ENCODE measurements at regions not wholly inside any gene's neighbourhood (a gene's known extent, or its start where the extent isn't known, plus 50 kb on each side); places are given as distances from the start of the nearest gene placed in this dataset.

DNA sequence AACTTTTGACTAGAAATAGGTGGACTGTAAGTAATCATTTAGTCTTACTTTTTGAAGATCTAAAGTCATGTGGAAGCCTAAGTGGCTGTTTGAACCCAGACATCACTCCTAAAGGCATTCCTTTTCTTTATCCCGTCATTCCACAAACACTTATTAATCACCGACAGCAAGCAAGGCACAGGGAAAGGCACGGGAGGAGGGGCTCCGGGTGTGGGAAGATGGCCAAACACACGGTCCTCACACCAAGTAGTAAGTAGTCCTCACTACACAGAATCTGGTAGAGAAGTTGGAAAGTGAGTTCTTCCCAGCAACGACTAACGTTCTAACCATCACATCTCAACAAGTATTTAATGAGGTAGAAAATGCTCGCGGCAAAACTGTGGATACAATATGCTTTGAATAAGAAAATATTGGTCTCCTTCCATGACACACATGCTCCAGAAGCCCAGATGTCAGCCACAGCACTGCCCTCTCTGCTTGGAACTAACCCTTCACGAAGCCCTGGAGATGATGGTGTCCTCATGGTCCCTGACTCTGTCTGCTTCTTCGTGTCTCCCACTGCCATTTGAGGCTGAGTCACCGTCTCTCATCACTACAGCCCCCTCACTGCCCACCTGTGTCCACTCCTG, 202.2 kb downstream of the OPA1 start:
- no peak overlapping the region for H3K9ac ChIP-seq (ENCODE audit: extremely low read depth, insufficient read length, low read length)
- Mint-ChIP-seq H3K4me3 (no peak overlapping the region), H3K36me3 (ENCODE audit: insufficient read depth in 1 of 3, low read depth in 3 of 3) (peaks cover 0 to 4% (median 0%) of the 10 kb centered on the region in 3 experiments; a peak in 1 of 7 replicates), H3K27me3 (ENCODE audit: low read depth) (peaks cover 24% of the 10 kb centered on the region), H3K27ac (no peak overlapping the region), H3K4me1 (peaks cover 30 to 39% of the 10 kb centered on the region in 2 experiments), H3K9me3 (peaks cover 0 to 4% of the 10 kb centered on the region in 2 experiments; a peak in 2 of 5 replicates)
- no peaks in the 10 kb centered on the region for H3K79me2 ChIP-seq (ENCODE audit: insufficient read depth, low read length)
- no peak overlapping the region for H3K56ac ChIP-seq (ENCODE audit: insufficient read length, low read depth, low read length)
- H3K9me3 ChIP-seq (ENCODE audit: control insufficient read depth, low read depth, low read length): no peaks in the 10 kb centered on the region
- TF ChIP-seq, protein P1, sequence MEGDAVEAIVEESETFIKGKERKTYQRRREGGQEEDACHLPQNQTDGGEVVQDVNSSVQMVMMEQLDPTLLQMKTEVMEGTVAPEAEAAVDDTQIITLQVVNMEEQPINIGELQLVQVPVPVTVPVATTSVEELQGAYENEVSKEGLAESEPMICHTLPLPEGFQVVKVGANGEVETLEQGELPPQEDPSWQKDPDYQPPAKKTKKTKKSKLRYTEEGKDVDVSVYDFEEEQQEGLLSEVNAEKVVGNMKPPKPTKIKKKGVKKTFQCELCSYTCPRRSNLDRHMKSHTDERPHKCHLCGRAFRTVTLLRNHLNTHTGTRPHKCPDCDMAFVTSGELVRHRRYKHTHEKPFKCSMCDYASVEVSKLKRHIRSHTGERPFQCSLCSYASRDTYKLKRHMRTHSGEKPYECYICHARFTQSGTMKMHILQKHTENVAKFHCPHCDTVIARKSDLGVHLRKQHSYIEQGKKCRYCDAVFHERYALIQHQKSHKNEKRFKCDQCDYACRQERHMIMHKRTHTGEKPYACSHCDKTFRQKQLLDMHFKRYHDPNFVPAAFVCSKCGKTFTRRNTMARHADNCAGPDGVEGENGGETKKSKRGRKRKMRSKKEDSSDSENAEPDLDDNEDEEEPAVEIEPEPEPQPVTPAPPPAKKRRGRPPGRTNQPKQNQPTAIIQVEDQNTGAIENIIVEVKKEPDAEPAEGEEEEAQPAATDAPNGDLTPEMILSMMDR (conservative IDR thresholded peaks at IDR 0.05): no peak
- no peak overlapping the region for H2BK20ac ChIP-seq (ENCODE audit: low read depth, low read length, poor library complexity, severe bottlenecking)
- no peak overlapping the region for H2BK5ac ChIP-seq (ENCODE audit: insufficient read length, low read length)
- H3K18ac ChIP-seq (ENCODE audit: insufficient read length, low read depth, low read length): no peak overlapping the region
- H3K23me2 ChIP-seq (ENCODE audit: insufficient read length, low read depth, low read length, poor library complexity, severe bottlenecking): no peaks in the 10 kb centered on the region
- H2AK5ac ChIP-seq (ENCODE audit: insufficient read length, low read length): no peak overlapping the region
- H3K4ac ChIP-seq (ENCODE audit: low read depth, low read length): no peak overlapping the region
- no peaks in the 10 kb centered on the region for H4K20me1 ChIP-seq (ENCODE audit: control insufficient read depth, insufficient read depth, insufficient read length)
- H3K23ac ChIP-seq (ENCODE audit: insufficient read length, low read depth, low read length): no peak overlapping the region
- peaks cover 9% of the 10 kb centered on the region; the same call in 1 of the 2 replicates for H3K4me1 ChIP-seq (ENCODE audit: insufficient read depth, low read length)
- H2BK15ac ChIP-seq (ENCODE audit: low read depth, low read length): no peak overlapping the region
- no peaks in the 10 kb centered on the region for H3K79me1 ChIP-seq (ENCODE audit: insufficient read depth, low read depth, low read length, poor library complexity, severe bottlenecking)
- no peak overlapping the region for H3K27ac ChIP-seq (ENCODE audit: insufficient read length, low read depth, low read length)
- no CpG with 5 or more reads among the region's 12 CpGs for WGBS (ENCODE audit: extremely low coverage, insufficient read length, low lambda C conversion rate)
- DNase-seq: no peak
- H3K4me2 ChIP-seq (ENCODE audit: insufficient read depth, insufficient read length, low read length): no peak overlapping the region
- no peak overlapping the region for H4K91ac ChIP-seq (ENCODE audit: insufficient read length, low read depth, low read length)
- H2BK120ac ChIP-seq (ENCODE audit: low read depth, low read length, poor library complexity, severe bottlenecking): no peak overlapping the region
- no peak overlapping the region for H3K14ac ChIP-seq (ENCODE audit: insufficient read depth, low read length)
- H3T11ph ChIP-seq (ENCODE audit: low read length): no peak overlapping the region
- H3K27me3 ChIP-seq (ENCODE audit: insufficient read depth, low read length): no peaks in the 10 kb centered on the region
- H4K8ac ChIP-seq (replicated peaks; ENCODE audit: insufficient read length, low read depth, low read length): no peak overlapping the region
- no peak overlapping the region for H2AFZ ChIP-seq (ENCODE audit: low read length)
- no peak overlapping the region for H4K5ac ChIP-seq (ENCODE audit: insufficient read length, low read depth, low read length)
- no peak overlapping the region for H2BK12ac ChIP-seq (ENCODE audit: insufficient read length, low read depth, low read length)

All from H9 (cell line).